GM18907 (cell line): ENCODE measurements at regions not wholly inside any gene's neighbourhood (a gene's known extent, or its start where the extent isn't known, plus 50 kb on each side); places are given as distances from the start of the nearest gene placed in this dataset.

Experiments
- ATAC-seq: cut with Tn5 transposase; IDR thresholded peaks from one replicate; pipeline ENCODE4 v1.9.1; 2021; ENCODE audit warnings: mild to moderate bottlenecking, moderate library complexity; ENCODE audit not compliant: unreplicated experiment

GRCh38 chr10:6743291-6743849 lies 163.3 kb upstream of the PRKCQ start:
- ATAC-seq, result no peak

GRCh38 chr10:6741541-6741941 lies 161.5 kb upstream of the PRKCQ start:
- no peak for ATAC-seq

GRCh38 chr10:6739530-6740174 lies 159.6 kb upstream of the PRKCQ start:
- ATAC-seq, result no peak

- ATAC-seq, result no peak
These were observed 158.2 kb upstream of the PRKCQ start for GRCh38 chr10:6738112-6738768.

- ATAC-seq, result no peak
These were observed 157.7 kb upstream of the PRKCQ start for GRCh38 chr10:6737758-6738111.

- no peak for ATAC-seq
These were observed 157.1 kb upstream of the PRKCQ start for GRCh38 chr10:6737080-6737641.

GRCh38 chr10:6734286-6734685 lies 154.2 kb upstream of the PRKCQ start:
- ATAC-seq, result no peak

GRCh38 chr10:6729861-6730344 lies 149.8 kb upstream of the PRKCQ start:
- no peak for ATAC-seq

- ATAC-seq, result no peak
These were observed 149.1 kb upstream of the PRKCQ start for GRCh38 chr10:6729071-6729774.

- ATAC-seq, result no peak
These were observed 146.8 kb upstream of the PRKCQ start for GRCh38 chr10:6726924-6727323.

- no peak for ATAC-seq
These were observed 142.5 kb upstream of the PRKCQ start for GRCh38 chr10:6722616-6723004.

GRCh38 chr10:6721964-6722615 lies 142.0 kb upstream of the PRKCQ start:
- ATAC-seq, result no peak

- no peak for ATAC-seq
These were observed 141.4 kb upstream of the PRKCQ start for GRCh38 chr10:6721480-6721879.

GRCh38 chr10:6719561-6719960 lies 139.5 kb upstream of the PRKCQ start:
- ATAC-seq, result no peak

GRCh38 chr10:6718550-6718949 lies 138.5 kb upstream of the PRKCQ start:
- no peak for ATAC-seq

GRCh38 chr10:6716516-6716915 lies 136.4 kb upstream of the PRKCQ start:
- ATAC-seq, result no peak

- no peak for ATAC-seq
These were observed 133.6 kb upstream of the PRKCQ start for GRCh38 chr10:6713716-6714115.

GRCh38 chr10:6713120-6713519 lies 133.0 kb upstream of the PRKCQ start:
- ATAC-seq, result no peak

GRCh38 chr10:6711881-6712280 lies 131.8 kb upstream of the PRKCQ start:
- ATAC-seq, result no peak

GRCh38 chr10:6711408-6711841 lies 131.3 kb upstream of the PRKCQ start:
- ATAC-seq, result no peak

- ATAC-seq, result no peak
These were observed 127.3 kb upstream of the PRKCQ start for GRCh38 chr10:6707352-6707751.
